Stimulated activated naive B cell treated with anti-CD40 and anti-IgM and Interleukin-4, amounts not matched to agents 10 μg/mL and 1 μg/mL and 100 μg/mL, for 72 hours (primary cell): ENCODE measurements at regions not wholly inside any gene's neighbourhood (a gene's known extent, or its start where the extent isn't known, plus 50 kb on each side); places are given as distances from the start of the nearest gene placed in this dataset.
"Not testable (repeated sequence)": the region's sequence is repeated elsewhere in the genome, so short reads cannot be mapped to it uniquely, and the experiment has no call there.

Source experiments
- ATAC-seq, 2 donors: fragments of 150-1000 bp; cut with Tn5 transposase; replicated peaks; 2 replicates each; pipeline ENCODE4 v1.10.0; 2021; ENCODE audit warnings: moderate library complexity in 1 of 2
- DNase-seq: peaks from one replicate; pipeline ENCODE4 v3.0.0; 2021
- H3K27ac Mint-ChIP-seq: one replicate; pipeline ENCODE4 v1.8.0; 2022; ENCODE audit warnings: mild to moderate bottlenecking, mixed read lengths
- H3K27me3 Mint-ChIP-seq, 2 donors: one replicate each; pipeline ENCODE4 v1.8.0; 2022; ENCODE audit warnings: mixed read lengths in 2 of 2
- H3K36me3 Mint-ChIP-seq, 2 donors: one replicate each; pipeline ENCODE4 v1.8.0; 2022; ENCODE audit warnings: mixed read lengths in 2 of 2, mild to moderate bottlenecking in 1 of 2
- H3K4me1 Mint-ChIP-seq, 2 donors: one replicate each; pipeline ENCODE4 v1.8.0; 2022; ENCODE audit warnings: mixed read lengths in 2 of 2, mild to moderate bottlenecking in 1 of 2
- H3K4me3 Mint-ChIP-seq, 2 donors: one replicate each; pipeline ENCODE4 v1.8.0; 2022; ENCODE audit warnings: mild to moderate bottlenecking in 2 of 2, mixed read lengths in 2 of 2, moderate library complexity in 1 of 2
- H3K9me3 Mint-ChIP-seq, 2 donors: one replicate each; pipeline ENCODE4 v1.8.0; 2022; ENCODE audit warnings: mixed read lengths in 2 of 2, mild to moderate bottlenecking in 1 of 2

DNA sequence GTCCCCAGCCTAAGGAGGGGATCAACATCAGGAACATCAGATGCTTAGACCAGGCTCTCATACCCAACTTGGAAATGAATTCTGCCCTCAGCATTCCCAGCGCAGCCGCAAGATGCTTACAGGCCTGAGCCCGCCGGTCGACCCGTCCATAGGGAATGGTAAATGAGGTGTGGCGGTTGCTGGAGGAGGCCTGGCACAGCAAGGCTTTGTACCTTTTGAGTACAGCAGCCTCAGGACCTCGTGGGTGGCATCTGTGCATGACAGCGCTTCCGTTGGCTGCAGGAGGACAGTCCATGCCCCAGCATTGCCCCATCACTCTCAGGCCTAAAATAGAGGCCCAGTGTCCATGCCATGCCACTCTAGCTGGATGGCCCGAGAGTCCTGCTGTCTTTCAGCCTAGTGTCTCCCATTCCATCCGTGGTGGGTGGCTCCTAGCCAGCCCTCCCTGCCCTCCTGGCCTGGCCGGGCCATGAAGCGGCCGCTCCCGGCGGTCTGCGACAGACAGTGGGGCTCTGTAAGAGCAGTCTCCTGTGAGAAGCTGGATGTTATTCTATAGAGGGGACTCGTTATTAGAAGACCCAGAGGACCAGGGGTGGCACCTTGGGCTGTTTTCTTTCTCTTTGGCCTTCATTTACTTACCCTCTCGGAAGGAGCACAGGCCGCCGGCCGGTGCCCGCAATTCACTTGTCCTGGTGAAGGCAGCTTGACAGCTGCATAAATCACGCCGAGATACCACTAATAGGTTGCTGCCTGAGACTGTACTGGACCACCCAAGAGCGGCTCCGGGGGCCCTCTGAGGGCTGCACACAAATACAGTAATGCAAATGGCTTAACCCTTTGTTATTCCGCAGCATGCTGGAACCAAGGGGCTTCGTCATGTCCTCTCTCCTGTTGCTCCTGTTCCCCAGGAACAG lies 223.5 kb upstream of the TUT7 start:
- Mint-ChIP-seq H3K4me3 (no peak overlapping the region), H3K9me3 (peaks cover 2 to 4% of the 10 kb centered on the region in 2 donors), H3K36me3 (no peaks in the 10 kb centered on the region), H3K27me3 (peaks cover 0 to 3% of the 10 kb centered on the region in 2 donors), H3K4me1 (no peaks in the 10 kb centered on the region), H3K27ac (no peak overlapping the region)
- no peak for DNase-seq
- no peak for ATAC-seq

DNA sequence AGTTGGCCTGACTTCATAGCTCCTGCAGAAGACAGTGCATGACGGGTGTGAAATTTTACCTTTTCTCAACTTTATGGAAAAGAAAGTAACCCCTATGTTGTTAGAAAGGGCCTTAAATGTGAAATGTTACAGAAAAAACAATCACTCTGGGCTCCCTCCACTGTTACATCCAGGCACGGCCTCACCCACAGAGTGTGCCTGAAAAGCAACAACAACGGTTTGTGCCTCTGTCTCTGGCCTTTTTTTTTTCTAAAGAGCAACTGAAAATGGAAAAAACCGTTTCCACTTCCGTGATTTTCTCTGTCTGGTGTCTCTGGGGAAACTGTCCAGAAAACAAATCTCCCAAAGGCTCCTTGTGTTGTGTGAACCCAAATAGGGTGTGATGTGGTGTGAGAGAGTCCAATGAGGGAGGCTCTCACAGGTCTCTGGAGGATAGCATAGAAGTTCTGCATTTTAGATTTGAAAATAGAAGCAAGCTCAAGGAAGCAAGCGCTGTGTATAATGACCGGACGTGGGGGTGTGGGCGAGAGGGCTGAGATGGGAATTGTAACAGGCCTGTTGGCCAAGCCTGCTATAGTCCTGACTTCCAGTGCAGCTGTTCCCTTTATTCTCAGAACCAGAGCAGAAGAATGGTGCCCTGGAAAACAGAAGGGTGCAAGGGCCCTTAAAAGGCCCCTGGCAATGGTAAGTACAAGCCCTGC lies 221.8 kb upstream of the TUT7 start:
- Mint-ChIP-seq H3K36me3 (no peaks in the 10 kb centered on the region), H3K4me3 (no peak overlapping the region), H3K27ac (no peak overlapping the region), H3K27me3 (no peaks in the 10 kb centered on the region), H3K4me1 (no peaks in the 10 kb centered on the region), H3K9me3 (peaks cover 2 to 4% of the 10 kb centered on the region in 2 donors)
- ATAC-seq (peak in 1 of 2 donors; percentile 36), DNase-seq (no peak)

- peaks cover 2 to 4% of the 10 kb centered on the region in 2 donors for H3K9me3 Mint-ChIP-seq
- H3K4me3 Mint-ChIP-seq = no peak overlapping the region
- peaks cover 0 to 2% of the 10 kb centered on the region in 2 donors for H3K27me3 Mint-ChIP-seq
- ATAC-seq (no peak), DNase-seq (no peak)
- no peak overlapping the region for H3K27ac Mint-ChIP-seq
- no peaks in the 10 kb centered on the region for H3K4me1 Mint-ChIP-seq
- H3K36me3 Mint-ChIP-seq = no peaks in the 10 kb centered on the region
Observed at GRCh38 chr9:86575137-86575536, 220.9 kb upstream of the TUT7 start.

- H3K4me1 Mint-ChIP-seq = no peaks in the 10 kb centered on the region
- no peak overlapping the region for H3K4me3 Mint-ChIP-seq
- ATAC-seq (no peak), DNase-seq (no peak)
- no peak overlapping the region for H3K27ac Mint-ChIP-seq
- H3K36me3 Mint-ChIP-seq = no peaks in the 10 kb centered on the region
- peaks cover 0 to 6% of the 10 kb centered on the region in 2 donors for H3K27me3 Mint-ChIP-seq
- peaks cover 6 to 8% of the 10 kb centered on the region in 2 donors for H3K9me3 Mint-ChIP-seq
Observed at GRCh38 chr9:86573886-86574285, 219.7 kb upstream of the TUT7 start.

DNA sequence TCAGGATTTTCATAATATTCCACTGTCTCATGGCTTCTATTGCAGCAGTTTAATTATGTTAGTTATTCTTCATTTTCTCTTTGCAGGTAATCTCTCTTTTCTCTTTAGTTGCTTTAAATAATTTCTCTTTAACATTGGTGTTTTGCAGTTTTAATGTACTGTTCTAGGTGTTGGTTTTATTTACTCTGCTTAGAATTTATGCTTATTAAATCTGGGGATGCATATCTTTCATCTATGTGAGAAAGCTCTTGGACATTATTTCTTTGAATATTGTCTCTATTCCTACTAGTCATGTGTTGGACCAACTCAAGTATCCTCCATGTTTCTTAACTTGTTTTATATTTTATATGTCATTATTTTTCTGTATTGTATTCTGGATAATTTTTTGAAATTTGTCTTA lies 218.7 kb upstream of the TUT7 start:
- Mint-ChIP-seq H3K4me3 (no peak overlapping the region), H3K27ac (no peak overlapping the region), H3K36me3 (no peaks in the 10 kb centered on the region), H3K4me1 (no peaks in the 10 kb centered on the region), H3K9me3 (peaks cover 12% of the 10 kb centered on the region in 2 donors), H3K27me3 (peaks cover 0 to 6% of the 10 kb centered on the region in 2 donors)
- DNase-seq (no peak), ATAC-seq (no peak)

- H3K4me3 Mint-ChIP-seq, H3K27me3 Mint-ChIP-seq, H3K27ac Mint-ChIP-seq, H3K4me1 Mint-ChIP-seq, H3K36me3 Mint-ChIP-seq, ATAC-seq, DNase-seq: not testable (repeated sequence)
- H3K9me3 Mint-ChIP-seq = peaks cover 8 to 25% of the 10 kb centered on the region in 2 donors
Observed at GRCh38 chr9:86565603-86566002, 211.4 kb upstream of the TUT7 start.

- DNase-seq (no peak), ATAC-seq (no peak)
- H3K4me1 Mint-ChIP-seq = no peaks in the 10 kb centered on the region
- H3K4me3 Mint-ChIP-seq = no peak overlapping the region
- H3K27me3 Mint-ChIP-seq = no peaks in the 10 kb centered on the region
- no peaks in the 10 kb centered on the region for H3K36me3 Mint-ChIP-seq
- no peak overlapping the region for H3K27ac Mint-ChIP-seq
- H3K9me3 Mint-ChIP-seq = peaks cover 6 to 21% of the 10 kb centered on the region in 2 donors
Observed at GRCh38 chr9:86563936-86564335, 209.7 kb upstream of the TUT7 start.

- Mint-ChIP-seq H3K27me3 (no peaks in the 10 kb centered on the region), H3K9me3 (peaks cover 3 to 19% of the 10 kb centered on the region in 2 donors), H3K27ac (no peak overlapping the region), H3K4me3 (no peak overlapping the region), H3K36me3 (no peaks in the 10 kb centered on the region), H3K4me1 (no peaks in the 10 kb centered on the region)
- ATAC-seq = no peak
- no peak for DNase-seq
Observed at GRCh38 chr9:86563350-86563749, 209.1 kb upstream of the TUT7 start.

- DNase-seq (no peak), ATAC-seq (no peak)
- H3K36me3 Mint-ChIP-seq = no peaks in the 10 kb centered on the region
- H3K27me3 Mint-ChIP-seq = no peaks in the 10 kb centered on the region
- H3K4me1 Mint-ChIP-seq = no peaks in the 10 kb centered on the region
- peaks cover 0 to 16% of the 10 kb centered on the region in 2 donors for H3K9me3 Mint-ChIP-seq
- H3K27ac Mint-ChIP-seq = no peak overlapping the region
- H3K4me3 Mint-ChIP-seq = no peak overlapping the region
Observed at GRCh38 chr9:86562691-86563090, 208.5 kb upstream of the TUT7 start.

DNA sequence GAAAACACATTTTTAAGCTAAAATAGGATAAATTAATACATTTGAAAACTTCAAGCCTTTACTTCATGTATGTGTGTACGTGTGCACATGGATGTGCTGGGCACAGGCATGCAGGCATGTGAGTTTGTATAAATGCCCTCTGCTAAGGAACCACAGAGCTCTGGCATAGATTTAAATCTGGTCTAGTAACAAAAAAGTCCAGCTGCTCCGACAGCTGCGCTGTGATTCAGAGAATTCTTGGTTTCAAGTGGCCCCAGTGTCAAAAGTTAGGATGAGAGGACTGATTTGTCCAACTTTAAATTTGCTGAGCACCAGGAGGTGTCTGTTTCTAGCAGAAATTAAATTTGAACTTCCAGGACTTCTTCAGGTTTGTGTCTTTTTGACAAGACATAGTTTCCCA lies 203.7 kb upstream of the TUT7 start:
- Mint-ChIP-seq H3K27ac (no peak overlapping the region), H3K27me3 (peaks cover 9 to 10% of the 10 kb centered on the region in 2 donors), H3K36me3 (no peaks in the 10 kb centered on the region), H3K9me3 (peaks cover 0 to 3% of the 10 kb centered on the region in 2 donors), H3K4me1 (no peaks in the 10 kb centered on the region), H3K4me3 (no peak overlapping the region)
- DNase-seq = no peak
- ATAC-seq = no peak

- H3K27me3 Mint-ChIP-seq = peaks cover 11 to 16% of the 10 kb centered on the region in 2 donors
- DNase-seq (no peak), ATAC-seq (no peak)
Observed at GRCh38 chr9:86557063-86557766, 203.0 kb upstream of the TUT7 start.

GRCh38 chr9:86555661-86556060 lies 201.5 kb upstream of the TUT7 start:
- no peaks in the 10 kb centered on the region for H3K36me3 Mint-ChIP-seq
- no peak overlapping the region for H3K27ac Mint-ChIP-seq
- DNase-seq (no peak), ATAC-seq (no peak)
- no peaks in the 10 kb centered on the region for H3K4me1 Mint-ChIP-seq
- H3K9me3 Mint-ChIP-seq = peaks cover 0 to 3% of the 10 kb centered on the region in 2 donors
- peaks cover 11 to 16% of the 10 kb centered on the region in 2 donors for H3K27me3 Mint-ChIP-seq
- H3K4me3 Mint-ChIP-seq = no peak overlapping the region

More at GRCh38 chr9:86557063-86557766, 203.0 kb upstream of the TUT7 start:
- Mint-ChIP-seq H3K4me3 (no peak overlapping the region), H3K27ac (no peak overlapping the region), H3K9me3 (peaks cover 0 to 3% of the 10 kb centered on the region in 2 donors), H3K4me1 (no peaks in the 10 kb centered on the region), H3K36me3 (no peaks in the 10 kb centered on the region)

- Mint-ChIP-seq H3K36me3 (no peaks in the 10 kb centered on the region), H3K27me3 (peaks cover 11 to 16% of the 10 kb centered on the region in 2 donors), H3K9me3 (peaks cover 0 to 1% of the 10 kb centered on the region in 2 donors), H3K4me1 (no peaks in the 10 kb centered on the region), H3K27ac (no peak overlapping the region), H3K4me3 (no peak overlapping the region)
- ATAC-seq (no peak), DNase-seq (no peak)
Observed at GRCh38 chr9:86550401-86550800, 196.2 kb upstream of the TUT7 start.

- no peak for DNase-seq
- Mint-ChIP-seq H3K4me3 (no peak overlapping the region), H3K9me3 (peaks cover 0 to 1% of the 10 kb centered on the region in 2 donors), H3K27ac (no peak overlapping the region), H3K36me3 (no peaks in the 10 kb centered on the region), H3K4me1 (no peaks in the 10 kb centered on the region), H3K27me3 (peaks cover 11 to 16% of the 10 kb centered on the region in 2 donors)
- no peak for ATAC-seq
Observed at GRCh38 chr9:86549920-86550319, 195.7 kb upstream of the TUT7 start.
